ENCODE measurements at regions not wholly inside any gene's neighbourhood (a gene's known extent, or its start where the extent isn't known, plus 50 kb on each side); places are given as distances from the start of the nearest gene placed in this dataset.
"Not testable (repeated sequence)": the region's sequence is repeated elsewhere in the genome, so short reads cannot be mapped to it uniquely, and the experiment has no call there.

DNA sequence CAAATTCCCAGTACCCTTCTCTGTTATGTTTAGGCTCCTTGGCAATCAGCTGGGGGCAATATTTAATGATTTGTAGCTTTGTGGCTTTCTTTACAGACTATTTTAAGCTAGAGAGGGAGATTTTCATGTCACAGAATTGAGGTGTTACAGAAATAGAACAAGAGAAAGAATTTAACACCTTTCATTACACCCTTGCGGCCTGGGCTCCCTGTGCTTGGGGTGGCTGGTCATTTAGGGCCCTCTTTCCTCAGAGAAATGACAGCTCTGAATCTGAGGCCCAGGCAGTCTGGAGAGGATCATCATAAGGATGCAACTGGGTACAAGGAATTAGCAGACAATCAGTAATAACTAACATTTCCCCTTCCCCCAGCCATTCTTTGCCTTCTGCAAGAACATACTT lies 104.5 kb upstream of the INTU start:
- peaks cover 6% of the 10 kb centered on the region for H3K4me1 ChIP-seq
- H3K27me3 ChIP-seq = no peaks in the 10 kb centered on the region
- H3K9me3 ChIP-seq = no peaks in the 10 kb centered on the region
- intact Hi-C loops (cut with DNase I) = no loop called here
- H3K27ac ChIP-seq = no peak overlapping the region
- TF ChIP-seq POLR2A (IDR thresholded peaks at IDR 0.05) (no peak), POLR2AphosphoS5 (IDR thresholded peaks at IDR 0.05; ENCODE audit: insufficient read depth in 1 of 2, low read depth in 1 of 2) (no peak)
- TF ChIP-seq, protein P1, sequence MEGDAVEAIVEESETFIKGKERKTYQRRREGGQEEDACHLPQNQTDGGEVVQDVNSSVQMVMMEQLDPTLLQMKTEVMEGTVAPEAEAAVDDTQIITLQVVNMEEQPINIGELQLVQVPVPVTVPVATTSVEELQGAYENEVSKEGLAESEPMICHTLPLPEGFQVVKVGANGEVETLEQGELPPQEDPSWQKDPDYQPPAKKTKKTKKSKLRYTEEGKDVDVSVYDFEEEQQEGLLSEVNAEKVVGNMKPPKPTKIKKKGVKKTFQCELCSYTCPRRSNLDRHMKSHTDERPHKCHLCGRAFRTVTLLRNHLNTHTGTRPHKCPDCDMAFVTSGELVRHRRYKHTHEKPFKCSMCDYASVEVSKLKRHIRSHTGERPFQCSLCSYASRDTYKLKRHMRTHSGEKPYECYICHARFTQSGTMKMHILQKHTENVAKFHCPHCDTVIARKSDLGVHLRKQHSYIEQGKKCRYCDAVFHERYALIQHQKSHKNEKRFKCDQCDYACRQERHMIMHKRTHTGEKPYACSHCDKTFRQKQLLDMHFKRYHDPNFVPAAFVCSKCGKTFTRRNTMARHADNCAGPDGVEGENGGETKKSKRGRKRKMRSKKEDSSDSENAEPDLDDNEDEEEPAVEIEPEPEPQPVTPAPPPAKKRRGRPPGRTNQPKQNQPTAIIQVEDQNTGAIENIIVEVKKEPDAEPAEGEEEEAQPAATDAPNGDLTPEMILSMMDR (IDR thresholded peaks at IDR 0.05) = no peak
- DNase-seq (ENCODE audit: extremely low spot score in 2 of 2) = no peak
- H3K36me3 ChIP-seq = no peaks in the 10 kb centered on the region
- H3K4me3 ChIP-seq = no peak overlapping the region

- H3K27me3 ChIP-seq; H3K36me3 ChIP-seq; DNase-seq (ENCODE audit: extremely low spot score in 2 of 2); intact Hi-C loops (cut with DNase I); H3K27ac ChIP-seq; H3K4me1 ChIP-seq; H3K4me3 ChIP-seq; H3K9me3 ChIP-seq: not testable (repeated sequence)
These were observed 102.9 kb upstream of the INTU start for GRCh38 chr4:127529879-127530278.

GRCh38 chr4:127533028-127533700 lies 99.6 kb upstream of the INTU start:
- DNase-seq (ENCODE audit: extremely low spot score in 2 of 2) = peak in 1 of 2 donors; percentile 93
- H3K36me3 ChIP-seq = no peaks in the 10 kb centered on the region
- TF ChIP-seq, protein P1 (IDR thresholded peaks at IDR 0.05) = no peak
- TF ChIP-seq POLR2A (IDR thresholded peaks at IDR 0.05) (no peak), POLR2AphosphoS5 (IDR thresholded peaks at IDR 0.05; ENCODE audit: insufficient read depth in 1 of 2, low read depth in 1 of 2) (peak in 1 of 2 donors; percentile 69)
- H3K4me3 ChIP-seq = no peak overlapping the region
- H3K27ac ChIP-seq = no peak overlapping the region
- H3K4me1 ChIP-seq = peaks cover 6% of the 10 kb centered on the region
- no peaks in the 10 kb centered on the region for H3K9me3 ChIP-seq
- intact Hi-C loops (cut with DNase I) = no loop called here
- no peaks in the 10 kb centered on the region for H3K27me3 ChIP-seq

DNA sequence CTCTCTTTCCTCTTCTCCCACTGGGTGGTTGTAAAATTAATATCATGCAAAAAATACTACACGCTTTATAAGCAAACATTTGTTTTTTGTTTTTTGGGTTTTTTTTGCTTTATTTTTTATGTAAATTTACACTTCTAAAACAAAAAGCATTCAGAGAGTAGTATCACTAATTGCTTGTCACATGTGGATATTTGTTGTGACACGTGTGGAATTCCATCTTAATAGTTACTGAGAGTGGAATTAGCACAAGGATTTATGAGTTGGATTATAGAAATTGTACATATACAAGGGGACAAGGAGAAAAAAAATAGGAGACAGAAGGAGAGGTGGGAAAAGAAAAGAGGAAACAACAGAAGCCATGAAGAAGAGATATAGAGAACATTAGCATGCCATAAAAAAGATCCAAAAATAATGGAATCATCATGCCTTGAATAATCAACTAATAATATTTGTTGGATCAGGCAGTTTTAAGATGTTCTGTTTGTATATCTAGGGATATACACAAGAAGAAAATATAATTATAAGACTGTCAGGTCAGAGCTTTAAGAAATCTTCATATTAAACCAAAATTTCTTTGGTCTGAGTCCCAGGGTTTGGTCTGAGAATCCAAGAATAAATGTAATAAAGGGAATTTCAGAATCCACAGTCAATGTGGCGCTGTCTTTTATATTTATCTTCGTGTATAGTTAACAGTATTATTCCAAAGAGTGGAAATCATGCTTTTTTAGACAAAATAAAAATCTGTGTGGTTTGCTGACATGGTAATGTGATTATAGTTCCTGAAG lies 98.5 kb upstream of the INTU start:
- intact Hi-C loops (cut with DNase I) = no loop called here

DNA sequence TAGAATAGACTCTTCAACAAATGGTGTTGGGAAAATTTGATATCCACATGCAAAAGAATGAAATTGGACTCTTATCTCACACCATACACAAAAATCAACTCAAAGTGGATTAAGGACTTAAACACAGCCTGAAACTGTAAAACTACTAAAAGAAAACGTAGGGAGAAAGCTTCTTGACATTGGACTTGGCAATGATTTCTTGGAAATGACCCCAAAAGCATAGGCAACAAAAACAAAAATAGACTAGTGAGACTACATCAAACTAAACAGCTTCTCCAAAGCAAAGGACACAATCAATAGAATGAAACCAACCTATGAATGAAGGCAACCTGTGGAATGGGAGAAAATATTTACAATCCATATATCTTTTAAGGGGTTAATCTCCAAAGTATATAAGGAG lies 94.7 kb upstream of the INTU start:
- no peaks in the 10 kb centered on the region for H3K27me3 ChIP-seq
- intact Hi-C loops (cut with DNase I) = no loop called here
- TF ChIP-seq POLR2A (IDR thresholded peaks at IDR 0.05) (no peak), POLR2AphosphoS5 (IDR thresholded peaks at IDR 0.05; ENCODE audit: insufficient read depth in 1 of 2, low read depth in 1 of 2) (no peak)
- TF ChIP-seq, protein P1 (IDR thresholded peaks at IDR 0.05) = no peak

More for the DNA sequence above, 98.5 kb upstream of the INTU start:
- Histone ChIP-seq H3K27ac (no peak overlapping the region), H3K36me3 (no peaks in the 10 kb centered on the region), H3K9me3 (no peaks in the 10 kb centered on the region), H3K4me3 (no peak overlapping the region), H3K4me1 (peaks cover 6% of the 10 kb centered on the region), H3K27me3 (no peaks in the 10 kb centered on the region)
- DNase-seq (ENCODE audit: extremely low spot score in 2 of 2) = no peak
- TF ChIP-seq, protein P1 (IDR thresholded peaks at IDR 0.05) = no peak
- TF ChIP-seq POLR2A (IDR thresholded peaks at IDR 0.05) (no peak), POLR2AphosphoS5 (IDR thresholded peaks at IDR 0.05; ENCODE audit: insufficient read depth in 1 of 2, low read depth in 1 of 2) (no peak)

More for the DNA sequence above, 94.7 kb upstream of the INTU start:
- H3K36me3 ChIP-seq = no peaks in the 10 kb centered on the region
- DNase-seq (ENCODE audit: extremely low spot score in 2 of 2) = no peak
- H3K27ac ChIP-seq = no peak overlapping the region
- H3K9me3 ChIP-seq = no peaks in the 10 kb centered on the region
- H3K4me3 ChIP-seq = no peak overlapping the region
- H3K4me1 ChIP-seq = peaks cover 3% of the 10 kb centered on the region
